SK-N-MC (cell line): ENCODE measurements at regions not wholly inside any gene's neighbourhood (a gene's known extent, or its start where the extent isn't known, plus 50 kb on each side); places are given as distances from the start of the nearest gene placed in this dataset.

Experiments used
- EZH2 ChIP-seq: fragments of 200-600 bp; sonication (generic); IDR thresholded peaks from one replicate; pipeline ENCODE4 v1.6.1; 2017; ENCODE audit warnings: antibody characterized with exemption
- FOXP2 ChIP-seq: optimal IDR thresholded peaks from 2 replicates; pipeline ENCODE3; 2011; ENCODE audit warnings: mild to moderate bottlenecking, moderate library complexity; ENCODE audit not compliant: insufficient read depth; ENCODE audit errors: extremely low read length, control extremely low read depth

DNA sequence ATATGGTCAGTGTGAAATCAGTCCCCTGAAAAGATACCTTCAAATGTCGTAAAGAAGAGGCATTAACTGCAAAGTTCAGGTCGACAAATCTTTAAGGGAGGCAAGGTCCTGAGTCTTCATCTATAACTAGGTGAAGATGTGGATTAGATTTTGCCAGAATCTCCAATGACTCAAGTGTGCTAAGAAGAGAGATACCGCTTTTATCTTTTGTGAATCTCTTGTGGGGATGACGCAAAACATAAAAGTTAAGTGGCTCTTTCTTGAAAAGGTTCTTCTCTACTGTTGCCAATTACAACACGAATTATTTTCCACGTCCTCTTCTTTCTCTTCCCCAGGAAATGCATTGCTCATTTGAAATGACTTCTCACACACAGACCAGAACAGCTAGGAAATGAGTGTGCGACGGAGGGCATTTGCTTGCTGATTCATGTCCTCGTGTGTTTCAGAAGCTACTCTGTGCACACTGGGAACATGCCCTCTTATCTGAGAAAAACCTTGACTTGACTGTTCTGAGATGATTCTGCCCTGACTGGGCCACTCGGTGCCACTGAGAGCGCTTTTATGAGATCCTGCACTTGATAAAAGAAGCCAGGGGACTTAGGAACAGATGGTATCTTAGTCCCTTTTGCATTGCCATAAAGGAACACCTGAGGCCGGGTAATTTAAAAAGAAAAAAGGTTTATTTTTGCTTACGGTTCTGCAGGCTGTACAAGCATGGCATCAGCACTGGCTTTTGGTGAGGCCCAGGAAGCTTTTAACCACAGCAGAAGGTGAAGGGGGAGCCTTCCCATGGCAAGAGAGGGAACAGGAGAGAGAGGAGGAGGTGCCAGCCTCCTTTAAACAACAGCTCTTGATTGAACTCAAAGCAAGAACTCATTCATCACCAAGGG, 169.5 kb upstream of the PFKP start:
- TF ChIP-seq EZH2 (no peak), FOXP2 (no peak)
